Middle frontal gyrus (tissue), 1 donor: ENCODE measurements at regions not wholly inside any gene's neighbourhood (a gene's known extent, or its start where the extent isn't known, plus 50 kb on each side); places are given as distances from the start of the nearest gene placed in this dataset.
"Not testable (repeated sequence)": the region's sequence is repeated elsewhere in the genome, so short reads cannot be mapped to it uniquely, and the experiment has no call there.

Source experiments
- DNase-seq: peaks from one replicate; pipeline ENCODE4 v3.0.0-alpha.2; 2015; ENCODE audit warnings: low spot score; ENCODE audit errors: extremely low spot score

DNA sequence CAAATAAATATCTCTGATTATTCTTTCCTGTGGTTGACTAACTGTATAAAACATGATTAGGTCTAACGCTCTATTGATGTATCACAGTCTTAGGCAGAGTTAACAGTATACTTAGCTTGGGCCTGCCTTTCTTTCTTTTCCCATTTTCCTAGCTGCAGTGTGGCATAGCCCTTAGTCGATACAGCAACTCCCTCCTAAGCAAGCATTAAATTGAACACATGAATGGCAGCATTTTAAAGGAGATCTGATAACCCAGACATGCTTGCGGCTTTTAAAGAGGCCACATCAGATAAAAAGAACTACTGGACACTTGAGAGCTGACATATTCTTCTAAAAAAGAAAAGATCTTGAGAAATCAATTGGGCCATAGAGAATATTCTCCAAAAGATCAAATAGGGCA is 312.0 kb upstream of the TMPRSS15 start:
- DNase-seq = no peak

GRCh38 chr21:18716578-18717138 is 313.1 kb upstream of the TMPRSS15 start:
- DNase-seq = no peak

DNA sequence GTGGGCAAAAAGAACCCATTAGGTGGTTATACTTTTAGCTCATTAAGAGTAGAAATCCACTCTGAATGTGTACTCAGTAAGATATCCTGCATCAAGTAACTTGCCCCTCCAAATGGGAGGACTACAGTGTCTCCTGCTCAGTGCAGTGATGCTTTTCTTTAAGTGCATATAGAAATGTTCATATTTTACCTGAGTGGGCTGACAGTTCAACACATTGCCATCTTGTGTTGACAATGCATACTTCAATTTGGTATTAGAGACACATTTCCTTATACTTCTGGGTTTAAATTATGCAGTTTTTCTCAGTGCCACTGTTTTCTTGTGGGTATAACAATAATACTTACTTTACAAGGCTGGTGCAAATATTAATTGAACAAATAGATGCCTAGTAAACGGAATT is 318.6 kb upstream of the TMPRSS15 start:
- no peak for DNase-seq

- DNase-seq = no peak
Observed at GRCh38 chr21:18723171-18723570, 319.6 kb upstream of the TMPRSS15 start.

- no peak for DNase-seq
Observed at GRCh38 chr21:18725653-18726052, 322.1 kb upstream of the TMPRSS15 start.

DNA sequence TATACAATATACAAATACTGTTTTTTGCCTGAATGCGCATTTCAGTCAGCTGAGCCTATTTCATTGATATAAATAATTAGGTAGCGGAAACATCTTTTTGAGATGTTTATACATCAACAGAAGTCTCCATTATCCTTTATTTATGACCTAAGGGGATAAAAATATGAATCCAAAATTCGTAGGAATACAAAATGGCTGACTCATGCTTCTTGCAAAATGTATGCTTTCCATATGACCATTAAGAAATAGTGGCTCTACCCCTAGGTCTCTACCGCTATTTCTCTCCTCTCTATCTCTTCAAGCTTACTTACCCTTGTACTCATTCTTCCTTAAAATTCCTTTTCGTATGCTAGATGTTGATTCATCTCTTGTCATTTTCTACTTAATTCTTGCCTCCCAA is 338.4 kb upstream of the TMPRSS15 start:
- DNase-seq = no peak

DNA sequence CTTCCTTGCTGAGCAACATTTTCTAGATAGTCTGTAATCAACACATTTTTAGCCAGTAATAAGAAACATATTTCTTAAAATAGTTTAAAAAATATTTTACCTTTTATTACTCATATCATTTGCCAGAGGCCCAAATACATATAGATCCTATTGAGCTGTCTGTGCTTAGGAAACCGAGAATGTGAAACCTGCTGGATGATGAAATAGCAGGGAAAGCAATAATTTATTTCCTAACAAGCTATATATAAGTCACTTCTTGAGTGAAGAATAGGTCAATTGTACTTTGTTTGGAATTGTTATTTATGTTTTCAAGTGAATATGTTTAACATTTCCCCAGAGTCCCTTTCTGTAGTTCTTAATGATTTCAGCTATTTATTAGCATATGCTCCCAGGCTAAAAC is 339.9 kb upstream of the TMPRSS15 start:
- DNase-seq = no peak

GRCh38 chr21:18744840-18745239 is 341.3 kb upstream of the TMPRSS15 start:
- DNase-seq = no peak

- DNase-seq = not testable (repeated sequence)
Observed at GRCh38 chr21:18752894-18753293, 349.3 kb upstream of the TMPRSS15 start.

- not testable (repeated sequence) for DNase-seq
Observed at GRCh38 chr21:18756272-18756671, 352.7 kb upstream of the TMPRSS15 start.

DNA sequence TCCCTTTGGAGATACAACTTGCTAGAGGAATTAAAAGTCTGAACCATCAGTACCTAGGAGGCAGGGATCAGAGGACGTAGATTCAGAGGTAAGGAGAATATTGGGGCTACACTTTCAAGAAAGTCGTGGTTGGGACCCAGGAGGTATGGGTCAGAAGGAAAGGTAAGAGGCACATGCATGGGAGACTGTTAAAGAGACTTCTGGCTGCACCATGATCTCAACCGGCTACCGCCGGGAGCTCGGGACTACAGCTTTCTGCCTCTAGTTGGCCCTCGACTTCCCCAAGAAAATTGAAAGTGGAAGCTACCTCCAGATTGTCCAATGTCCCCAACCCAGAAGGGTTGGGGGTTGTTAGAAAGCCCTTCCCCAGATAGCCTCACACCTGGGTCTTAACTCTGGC is 355.7 kb upstream of the TMPRSS15 start:
- no peak for DNase-seq

- no peak for DNase-seq
Observed at GRCh38 chr21:18759751-18760161, 356.2 kb upstream of the TMPRSS15 start.

- no peak for DNase-seq
Observed at GRCh38 chr21:18760247-18760646, 356.7 kb upstream of the TMPRSS15 start.

DNA sequence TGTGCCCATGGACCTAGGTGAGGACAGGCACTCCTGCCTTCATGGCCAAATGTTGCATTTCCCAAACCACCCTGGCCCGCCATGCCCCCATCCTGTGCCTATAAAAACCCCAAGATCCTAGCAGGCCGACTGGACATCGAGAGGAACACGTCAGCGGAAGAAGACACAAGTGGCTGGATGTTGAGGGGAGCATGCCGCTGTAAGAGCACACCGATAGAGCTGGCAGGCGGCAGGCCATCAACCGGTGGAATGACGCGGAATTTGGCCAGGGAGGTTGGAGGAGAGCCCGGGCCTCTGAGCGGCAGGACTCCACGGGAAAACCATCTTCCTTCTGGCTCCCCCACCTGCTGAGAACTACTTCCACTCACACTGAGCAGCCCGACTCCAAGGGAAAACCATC is 361.1 kb upstream of the TMPRSS15 start:
- DNase-seq = no peak

GRCh38 chr21:18769599-18769998 is 366.0 kb upstream of the TMPRSS15 start:
- no peak for DNase-seq

DNA sequence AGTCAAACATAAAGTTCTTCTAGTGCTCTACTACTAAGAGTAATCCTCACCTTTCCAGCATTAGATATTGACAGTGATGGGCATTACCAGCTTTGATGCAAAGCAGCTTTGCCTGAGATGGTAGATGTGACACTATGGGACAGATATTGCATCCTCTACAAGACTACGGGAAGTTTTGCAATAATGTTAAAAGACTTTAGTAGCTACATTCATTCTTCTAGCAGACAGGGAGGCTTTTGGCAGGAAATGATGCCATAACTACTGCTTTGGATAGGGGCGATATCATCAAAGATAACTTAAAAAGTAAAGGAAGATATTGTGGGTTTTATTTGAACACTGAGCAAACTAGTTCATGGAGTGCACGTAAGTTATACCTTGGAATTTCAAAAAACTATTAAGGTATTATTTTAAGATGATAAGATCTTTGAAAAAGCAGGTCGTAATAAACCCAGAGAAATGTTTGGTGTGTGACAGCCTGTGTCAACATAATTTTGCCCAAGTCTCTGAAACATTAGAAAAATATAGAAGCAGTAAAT is 368.3 kb upstream of the TMPRSS15 start:
- DNase-seq = no peak

DNA sequence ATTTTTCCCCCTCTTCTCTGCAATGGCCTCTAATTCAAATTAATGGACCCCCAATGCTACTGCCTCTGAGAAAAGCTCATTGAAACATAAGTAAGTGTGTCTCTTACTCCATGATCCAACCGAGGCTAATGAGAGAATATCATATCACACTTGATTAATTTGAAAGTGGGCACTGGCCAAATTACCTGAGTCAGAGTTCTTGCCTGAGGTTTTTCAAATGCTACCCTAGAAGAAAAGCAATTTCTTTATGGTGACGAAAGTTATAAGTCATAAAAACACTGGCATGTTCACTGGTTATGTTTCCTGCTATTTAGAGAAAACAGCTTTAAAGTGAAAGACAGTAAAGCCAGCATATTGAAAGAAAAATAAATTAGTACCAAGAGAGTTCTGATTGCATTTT is 368.8 kb upstream of the TMPRSS15 start:
- DNase-seq = no peak

DNA sequence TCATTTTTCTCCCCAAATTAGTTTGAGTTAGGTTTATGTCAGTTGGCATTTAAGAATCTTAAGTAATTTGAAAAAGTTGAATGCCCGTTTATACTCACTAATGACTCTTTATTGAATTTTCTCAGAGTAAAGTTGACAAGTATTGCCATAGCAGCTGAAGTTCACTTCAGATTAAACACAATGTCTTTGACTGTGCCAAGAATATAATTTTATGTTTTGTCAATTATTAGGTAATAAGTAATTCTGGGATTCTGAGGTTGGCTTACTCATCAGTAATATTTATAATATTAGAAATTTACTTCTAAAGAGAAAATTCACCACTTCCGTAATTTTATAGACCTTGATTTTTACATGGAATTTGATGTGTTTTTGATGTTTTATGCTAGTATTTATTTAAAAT is 369.3 kb upstream of the TMPRSS15 start:
- DNase-seq = no peak

- DNase-seq = no peak
Observed at GRCh38 chr21:18776936-18777335, 373.4 kb upstream of the TMPRSS15 start.

GRCh38 chr21:18782721-18783120 is 379.1 kb upstream of the TMPRSS15 start:
- no peak for DNase-seq

- DNase-seq = no peak
Observed at GRCh38 chr21:18801468-18801867, 397.9 kb upstream of the TMPRSS15 start.

- no peak for DNase-seq
Observed at GRCh38 chr21:18803624-18804023, 400.0 kb upstream of the TMPRSS15 start.

- no peak for DNase-seq
Observed at GRCh38 chr21:18810136-18810535, 406.6 kb upstream of the TMPRSS15 start.

GRCh38 chr21:18812308-18812707 is 408.7 kb upstream of the TMPRSS15 start:
- DNase-seq = no peak
